ENCODE measurements at regions not wholly inside any gene's neighbourhood (a gene's known extent, or its start where the extent isn't known, plus 50 kb on each side); places are given as distances from the start of the nearest gene placed in this dataset.

GRCh38 chr6:137964876-137965275, 97.8 kb downstream of the TNFAIP3 start:
- 33% methylated on average over 4 of the region's 4 CpGs for WGBS (ENCODE audit: insufficient coverage, low coverage, missing lambda C conversion rate)
- no peaks in the 10 kb centered on the region for H3K27me3 ChIP-seq (ENCODE audit: control insufficient read depth in 2 of 2, insufficient read depth in 2 of 2, low read length in 2 of 2)
- intact Hi-C loops (cut with micrococcal nuclease): no loop called here
- in situ Hi-C loops (cut with MboI): loop anchor here (10.0 kb wide), 1 partner anchor 260 kb away; no protein-coding TSS in a partner anchor
- H3K36me3 ChIP-seq (ENCODE audit: control insufficient read depth, insufficient read depth, low read length): 0 out of 3 replicates have a peak, but pooled peaks cover under 1% of the 10 kb centered on the region
- FAIRE-seq: no peak
- H3K9ac ChIP-seq (ENCODE audit: insufficient read depth in 1 of 2, low read depth in 2 of 2, low read length in 2 of 2): no peak overlapping the region
- ChIA-PET POLR2A (no interaction called here), CTCF (ENCODE audit: low intra/inter-chr PET ratio) (interaction anchor here (0.7 kb wide), 1 partner anchor 236 kb away, joined by 3 read pairs; no protein-coding TSS in a partner anchor)
- H3K27ac ChIP-seq (ENCODE audit: extremely low read depth, low read depth, low read length): no peak overlapping the region
- H3K9me1 ChIP-seq (ENCODE audit: control insufficient read depth, insufficient read depth, low read length): no peaks in the 10 kb centered on the region
- no peak overlapping the region for H3K4me2 ChIP-seq (ENCODE audit: insufficient read depth, low read length)
- no peak overlapping the region for H3K4me3 ChIP-seq
- H4K20me1 ChIP-seq (replicated peaks; ENCODE audit: control insufficient read depth, insufficient read depth, low read length): no peaks in the 10 kb centered on the region
- no peak for DNase-seq (ENCODE audit: extremely low read depth in 1 of 4, low spot score in 3 of 4)
- H2AFZ ChIP-seq (ENCODE audit: low read depth, low read length): no peak overlapping the region
- no TSS peak for BruUV-seq (replicated peaks)
- no peaks in the 10 kb centered on the region for H3K79me2 ChIP-seq (ENCODE audit: control insufficient read depth, insufficient read depth, low read length)
- ATAC-seq: no peak
- peaks cover 5% of the 10 kb centered on the region; the same call in 1 of the 2 replicates for H3K9me3 ChIP-seq (replicated peaks; ENCODE audit: control insufficient read depth, insufficient read depth, low read depth, low read length)
- TF ChIP-seq ETS2 (tag; IDR thresholded peaks at IDR 0.05; ENCODE audit: borderline replicate concordance, poor library complexity, severe bottlenecking) (no peak), RFX1 (IDR thresholded peaks at IDR 0.05) (no peak), ZNF143 (CRISPR knock-in tag; IDR thresholded peaks at IDR 0.05) (no peak), TCFL5 (CRISPR knock-in tag; conservative IDR thresholded peaks at IDR 0.05) (no peak), ATF2 (CRISPR knock-in tag; IDR thresholded peaks at IDR 0.05) (no peak), PPARD (CRISPR knock-in tag; IDR thresholded peaks at IDR 0.05) (no peak), E2F3 (CRISPR knock-in tag; IDR thresholded peaks at IDR 0.05) (no peak), CHAMP1 (IDR thresholded peaks at IDR 0.05) (no peak), NEUROD1 (IDR thresholded peaks at IDR 0.05; ENCODE audit: borderline replicate concordance, low read depth, low read length, partially characterized antibody) (no peak)
- H3K4me1 ChIP-seq (replicated peaks in 1 of 2; ENCODE audit: control insufficient read depth in 2 of 2, insufficient read depth in 2 of 2, low read length in 2 of 2): peaks cover 3 to 19% of the 10 kb centered on the region in 2 experiments; a peak in 3 of 5 replicates

All from K562 (cell line).